ENCODE measurements at regions not wholly inside any gene's neighbourhood (a gene's known extent, or its start where the extent isn't known, plus 50 kb on each side); places are given as distances from the start of the nearest gene placed in this dataset.
A peak's percentile ranks its signal among the peaks of the same experiment; 100 is the strongest.

GRCh38 chr10:130407052-130407451, 270.9 kb downstream of the GLRX3 start:
- DNase-seq, result no peak

GRCh38 chr10:130409331-130409730, 273.1 kb downstream of the GLRX3 start:
- DNase-seq, result no peak

GRCh38 chr10:130409931-130410330, 273.7 kb downstream of the GLRX3 start:
- no peak for DNase-seq

- DNase-seq, result peak; percentile 2
These were observed 275.4 kb downstream of the GLRX3 start for GRCh38 chr10:130411496-130412085.

- DNase-seq, result no peak
These were observed 276.1 kb downstream of the GLRX3 start for GRCh38 chr10:130412317-130412716.

GRCh38 chr10:130416334-130417150, 280.4 kb downstream of the GLRX3 start:
- no peak for DNase-seq

- DNase-seq, result no peak
These were observed 282.5 kb downstream of the GLRX3 start for GRCh38 chr10:130418731-130419130.

GRCh38 chr10:130421909-130422308, 285.7 kb downstream of the GLRX3 start:
- DNase-seq, result no peak

- no peak for DNase-seq
These were observed 286.5 kb downstream of the GLRX3 start for GRCh38 chr10:130422366-130423324.

GRCh38 chr10:130423455-130424305, 287.5 kb downstream of the GLRX3 start:
- DNase-seq, result no peak

- DNase-seq, result no peak
These were observed 288.2 kb downstream of the GLRX3 start for GRCh38 chr10:130424418-130424817.

- DNase-seq, result no peak
These were observed 289.0 kb downstream of the GLRX3 start for GRCh38 chr10:130425169-130425568.

- no peak for DNase-seq
These were observed 289.8 kb downstream of the GLRX3 start for GRCh38 chr10:130425881-130426435.

- no peak for DNase-seq
These were observed 291.1 kb downstream of the GLRX3 start for GRCh38 chr10:130427216-130427722.

GRCh38 chr10:130428936-130429335, 292.7 kb downstream of the GLRX3 start:
- DNase-seq, result no peak

GRCh38 chr10:130429809-130430208, 293.6 kb downstream of the GLRX3 start:
- DNase-seq, result no peak

- DNase-seq, result no peak
These were observed 294.1 kb downstream of the GLRX3 start for GRCh38 chr10:130430291-130430690.

- DNase-seq, result no peak
These were observed 294.9 kb downstream of the GLRX3 start for GRCh38 chr10:130430852-130431704.

- no peak for DNase-seq
These were observed 296.1 kb downstream of the GLRX3 start for GRCh38 chr10:130432271-130432670.

- no peak for DNase-seq
These were observed 296.7 kb downstream of the GLRX3 start for GRCh38 chr10:130432850-130433249.

Measured in NCI-H2171 treated with DMSO at 0.1 percent for 48 hours (cell line).